ENCODE measurements at regions not wholly inside any gene's neighbourhood (a gene's known extent, or its start where the extent isn't known, plus 50 kb on each side); places are given as distances from the start of the nearest gene placed in this dataset.

GRCh38 chr2:239530749-239531316, 130.0 kb upstream of the HDAC4 start:
- Mint-ChIP-seq H3K4me3 (no peak overlapping the region), H3K36me3 (ENCODE audit: low read depth) (peaks cover 4% of the 10 kb centered on the region; the same call in 2 of the 3 replicates), H3K9me3 (peaks cover 10% of the 10 kb centered on the region), H3K27me3 (ENCODE audit: insufficient read depth, low read depth, poor library complexity) (peaks cover 2% of the 10 kb centered on the region), H3K27ac (no peak overlapping the region), H3K4me1 (no peaks in the 10 kb centered on the region)
- Histone ChIP-seq H3K27ac (ENCODE audit: low read depth) (no peak overlapping the region), H3K4me3 (no peak overlapping the region), H4K20me1 (replicated peaks; ENCODE audit: insufficient read depth) (no peaks in the 10 kb centered on the region), H2AFZ (no peak overlapping the region), H3K4me1 (ENCODE audit: insufficient read depth) (no peaks in the 10 kb centered on the region), H3K4me2 (no peak overlapping the region), H3F3A (replicated peaks; ENCODE audit: low read depth) (no peaks in the 10 kb centered on the region), H3K9me2 (ENCODE audit: insufficient read depth) (no peaks in the 10 kb centered on the region), H3K79me2 (replicated peaks; ENCODE audit: insufficient read depth) (no peaks in the 10 kb centered on the region), H3K27me3 (ENCODE audit: insufficient read depth) (no peaks in the 10 kb centered on the region), H3K36me3 (ENCODE audit: insufficient read depth) (no peaks in the 10 kb centered on the region)
- DNase-seq (ENCODE audit: low spot score) = no peak
- ATAC-seq = no peak
- no peak for TF ChIP-seq POLR2AphosphoS5 (IDR thresholded peaks at IDR 0.05; ENCODE audit: low read depth)
- TF ChIP-seq CREB1 (CRISPR knock-in tag; IDR thresholded peaks at IDR 0.05; ENCODE audit: low read depth) = no peak
- no peak for TF ChIP-seq EZH2phosphoT487 (IDR thresholded peaks at IDR 0.05; ENCODE audit: unreplicated experiment)
- TF ChIP-seq ZNF331 (CRISPR knock-in tag; IDR thresholded peaks at IDR 0.05; ENCODE audit: low read depth) = no peak
- no peak for TF ChIP-seq CTCF (conservative IDR thresholded peaks at IDR 0.05; ENCODE audit: low read depth in 2 of 2)
- TF ChIP-seq NANOG (IDR thresholded peaks at IDR 0.05; ENCODE audit: borderline replicate concordance) = no peak
- TF ChIP-seq STAT1 (IDR thresholded peaks at IDR 0.05; ENCODE audit: unreplicated experiment) = no peak

- no peak for DNase-seq (ENCODE audit: low spot score)
- Histone ChIP-seq H3K4me3 (no peak overlapping the region), H3K79me2 (replicated peaks; ENCODE audit: insufficient read depth) (no peaks in the 10 kb centered on the region), H3K4me2 (no peak overlapping the region), H3K27me3 (ENCODE audit: insufficient read depth) (no peaks in the 10 kb centered on the region), H4K20me1 (replicated peaks; ENCODE audit: insufficient read depth) (no peaks in the 10 kb centered on the region), H3K9me2 (ENCODE audit: insufficient read depth) (no peaks in the 10 kb centered on the region), H3K4me1 (ENCODE audit: insufficient read depth) (no peaks in the 10 kb centered on the region), H3K27ac (ENCODE audit: low read depth) (no peak overlapping the region), H2AFZ (no peak overlapping the region), H3F3A (replicated peaks; ENCODE audit: low read depth) (no peaks in the 10 kb centered on the region), H3K36me3 (ENCODE audit: insufficient read depth) (no peaks in the 10 kb centered on the region)
- no peak overlapping the region for H3K4me3 Mint-ChIP-seq
- H3K27me3 Mint-ChIP-seq (ENCODE audit: insufficient read depth, low read depth, poor library complexity) = no peaks in the 10 kb centered on the region
- H3K4me1 Mint-ChIP-seq = no peaks in the 10 kb centered on the region
- H3K9me3 Mint-ChIP-seq = peaks cover 10% of the 10 kb centered on the region
- H3K36me3 Mint-ChIP-seq (ENCODE audit: low read depth) = peaks cover 4% of the 10 kb centered on the region; the same call in 2 of the 3 replicates
- no peak overlapping the region for H3K27ac Mint-ChIP-seq
- no peak for ATAC-seq
- no peak for TF ChIP-seq ETS1 (IDR thresholded peaks at IDR 0.05)
- TF ChIP-seq ZNF331 (CRISPR knock-in tag; IDR thresholded peaks at IDR 0.05; ENCODE audit: low read depth) = no peak
- no peak for TF ChIP-seq ZNF114 (CRISPR knock-in tag; IDR thresholded peaks at IDR 0.05)
- no peak for TF ChIP-seq REST (IDR thresholded peaks at IDR 0.05; ENCODE audit: unreplicated experiment)
- TF ChIP-seq CREB1 (CRISPR knock-in tag; IDR thresholded peaks at IDR 0.05; ENCODE audit: low read depth) = no peak
- TF ChIP-seq JUNB (IDR thresholded peaks at IDR 0.05; ENCODE audit: unreplicated experiment) = no peak
- no peak for TF ChIP-seq CTCF (conservative IDR thresholded peaks at IDR 0.05; ENCODE audit: low read depth in 2 of 2)
- no peak for TF ChIP-seq POLR2AphosphoS5 (IDR thresholded peaks at IDR 0.05; ENCODE audit: low read depth)
- no peak for TF ChIP-seq EZH2phosphoT487 (IDR thresholded peaks at IDR 0.05; ENCODE audit: unreplicated experiment)
These were observed 128.6 kb upstream of the HDAC4 start for GRCh38 chr2:239529313-239530015.
